ENCODE measurements at regions not wholly inside any gene's neighbourhood (a gene's known extent, or its start where the extent isn't known, plus 50 kb on each side); places are given as distances from the start of the nearest gene placed in this dataset.

DNA sequence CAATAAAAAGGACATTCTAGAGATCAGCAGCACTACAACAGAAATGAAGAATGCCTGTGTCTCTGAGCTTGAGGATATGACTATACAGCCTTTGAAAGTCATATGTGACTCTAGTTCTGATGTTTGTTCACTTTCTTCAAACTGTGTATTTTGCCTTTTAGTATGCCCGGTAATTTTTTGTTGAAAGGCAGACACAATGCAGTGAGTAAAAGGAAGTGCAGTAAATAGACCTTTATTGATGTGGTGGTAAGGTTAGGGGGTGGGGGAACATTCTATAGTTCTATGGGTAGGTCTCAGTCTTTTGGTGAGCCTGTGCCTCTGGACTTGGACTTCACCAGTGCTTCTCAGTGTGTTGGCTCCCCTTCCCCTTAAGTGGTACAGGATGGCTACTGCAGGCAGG lies 143.5 kb upstream of the CDC14C start:
- Mint-ChIP-seq H3K9me3 (ENCODE audit: unreplicated experiment) (no peaks in the 10 kb centered on the region), H3K27ac (ENCODE audit: unreplicated experiment) (no peak overlapping the region), H3K36me3 (ENCODE audit: low read depth, unreplicated experiment) (no peaks in the 10 kb centered on the region), H3K27me3 (ENCODE audit: unreplicated experiment) (no peaks in the 10 kb centered on the region), H3K4me3 (ENCODE audit: unreplicated experiment) (no peak overlapping the region), H3K4me1 (ENCODE audit: unreplicated experiment) (no peaks in the 10 kb centered on the region)
- DNase-seq (ENCODE audit: low spot score): no peak
- TF ChIP-seq, protein P1, sequence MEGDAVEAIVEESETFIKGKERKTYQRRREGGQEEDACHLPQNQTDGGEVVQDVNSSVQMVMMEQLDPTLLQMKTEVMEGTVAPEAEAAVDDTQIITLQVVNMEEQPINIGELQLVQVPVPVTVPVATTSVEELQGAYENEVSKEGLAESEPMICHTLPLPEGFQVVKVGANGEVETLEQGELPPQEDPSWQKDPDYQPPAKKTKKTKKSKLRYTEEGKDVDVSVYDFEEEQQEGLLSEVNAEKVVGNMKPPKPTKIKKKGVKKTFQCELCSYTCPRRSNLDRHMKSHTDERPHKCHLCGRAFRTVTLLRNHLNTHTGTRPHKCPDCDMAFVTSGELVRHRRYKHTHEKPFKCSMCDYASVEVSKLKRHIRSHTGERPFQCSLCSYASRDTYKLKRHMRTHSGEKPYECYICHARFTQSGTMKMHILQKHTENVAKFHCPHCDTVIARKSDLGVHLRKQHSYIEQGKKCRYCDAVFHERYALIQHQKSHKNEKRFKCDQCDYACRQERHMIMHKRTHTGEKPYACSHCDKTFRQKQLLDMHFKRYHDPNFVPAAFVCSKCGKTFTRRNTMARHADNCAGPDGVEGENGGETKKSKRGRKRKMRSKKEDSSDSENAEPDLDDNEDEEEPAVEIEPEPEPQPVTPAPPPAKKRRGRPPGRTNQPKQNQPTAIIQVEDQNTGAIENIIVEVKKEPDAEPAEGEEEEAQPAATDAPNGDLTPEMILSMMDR (IDR thresholded peaks at IDR 0.05; ENCODE audit: unreplicated experiment): no peak

DNA sequence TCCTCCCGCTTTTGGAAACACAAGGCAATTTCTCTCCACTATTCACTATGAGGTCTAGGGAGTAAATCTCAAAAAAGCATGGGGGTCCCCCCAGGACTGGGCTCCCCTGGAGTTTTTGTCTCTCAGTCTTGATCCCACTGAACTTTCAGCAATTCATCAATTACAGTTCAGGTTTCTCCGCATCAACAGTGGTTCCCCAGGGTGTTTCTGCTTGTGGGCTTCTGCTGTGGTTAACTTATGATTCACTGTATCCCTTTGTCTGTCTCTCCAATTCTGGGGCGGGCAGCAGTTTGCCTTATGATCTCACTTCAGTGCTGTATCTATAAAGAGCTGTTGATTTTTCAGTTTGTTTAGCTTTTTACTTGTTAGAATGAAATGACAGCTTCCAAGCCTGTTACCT lies 142.6 kb upstream of the CDC14C start:
- TF ChIP-seq, protein P1 (IDR thresholded peaks at IDR 0.05; ENCODE audit: unreplicated experiment): no peak
- Mint-ChIP-seq H3K27me3 (ENCODE audit: unreplicated experiment) (no peaks in the 10 kb centered on the region), H3K36me3 (ENCODE audit: low read depth, unreplicated experiment) (no peaks in the 10 kb centered on the region), H3K9me3 (ENCODE audit: unreplicated experiment) (no peaks in the 10 kb centered on the region), H3K27ac (ENCODE audit: unreplicated experiment) (no peak overlapping the region), H3K4me3 (ENCODE audit: unreplicated experiment) (no peak overlapping the region), H3K4me1 (ENCODE audit: unreplicated experiment) (no peaks in the 10 kb centered on the region)
- no peak for DNase-seq (ENCODE audit: low spot score)

DNA sequence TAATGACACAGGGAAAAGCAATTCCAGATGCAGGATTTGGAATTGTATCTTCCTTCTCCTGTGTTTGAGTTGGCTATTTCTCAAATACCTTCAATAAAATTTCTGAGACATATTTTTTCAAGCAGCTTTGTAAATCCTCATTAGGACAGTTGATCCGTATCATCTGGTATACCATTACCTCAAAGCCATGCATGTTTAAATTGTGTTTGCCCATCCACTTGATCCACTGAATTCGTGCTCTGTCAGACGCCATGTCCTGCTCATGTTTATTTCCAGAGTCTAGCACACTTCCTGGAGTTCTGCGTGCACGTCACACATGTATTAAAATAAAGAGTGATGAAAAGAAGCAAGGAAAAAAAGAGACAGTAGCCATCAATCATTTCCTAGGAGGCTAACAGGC lies 141.8 kb upstream of the CDC14C start:
- H3K36me3 Mint-ChIP-seq (ENCODE audit: low read depth, unreplicated experiment): no peaks in the 10 kb centered on the region
- DNase-seq (ENCODE audit: low spot score): no peak
- H3K4me1 Mint-ChIP-seq (ENCODE audit: unreplicated experiment): no peaks in the 10 kb centered on the region
- TF ChIP-seq, protein P1 (IDR thresholded peaks at IDR 0.05; ENCODE audit: unreplicated experiment): no peak
- no peaks in the 10 kb centered on the region for H3K9me3 Mint-ChIP-seq (ENCODE audit: unreplicated experiment)
- H3K27ac Mint-ChIP-seq (ENCODE audit: unreplicated experiment): no peak overlapping the region
- H3K27me3 Mint-ChIP-seq (ENCODE audit: unreplicated experiment): peaks cover 2% of the 10 kb centered on the region
- H3K4me3 Mint-ChIP-seq (ENCODE audit: unreplicated experiment): no peak overlapping the region

- Mint-ChIP-seq H3K4me1 (ENCODE audit: unreplicated experiment) (no peaks in the 10 kb centered on the region), H3K27me3 (ENCODE audit: unreplicated experiment) (peaks cover 2% of the 10 kb centered on the region), H3K36me3 (ENCODE audit: low read depth, unreplicated experiment) (no peaks in the 10 kb centered on the region), H3K9me3 (ENCODE audit: unreplicated experiment) (no peaks in the 10 kb centered on the region), H3K4me3 (ENCODE audit: unreplicated experiment) (no peak overlapping the region), H3K27ac (ENCODE audit: unreplicated experiment) (no peak overlapping the region)
- no peak for DNase-seq (ENCODE audit: low spot score)
- TF ChIP-seq, protein P1 (IDR thresholded peaks at IDR 0.05; ENCODE audit: unreplicated experiment): no peak
Observed at GRCh38 chr7:48786951-48787350, 137.4 kb upstream of the CDC14C start.

GRCh38 chr7:48803250-48803649 lies 121.1 kb upstream of the CDC14C start:
- no peak for DNase-seq (ENCODE audit: low spot score)
- no peaks in the 10 kb centered on the region for H3K27me3 Mint-ChIP-seq (ENCODE audit: unreplicated experiment)
- H3K4me1 Mint-ChIP-seq (ENCODE audit: unreplicated experiment): no peaks in the 10 kb centered on the region
- no peaks in the 10 kb centered on the region for H3K36me3 Mint-ChIP-seq (ENCODE audit: low read depth, unreplicated experiment)
- no peaks in the 10 kb centered on the region for H3K9me3 Mint-ChIP-seq (ENCODE audit: unreplicated experiment)
- TF ChIP-seq, protein P1 (IDR thresholded peaks at IDR 0.05; ENCODE audit: unreplicated experiment): no peak
- no peak overlapping the region for H3K27ac Mint-ChIP-seq (ENCODE audit: unreplicated experiment)
- no peak overlapping the region for H3K4me3 Mint-ChIP-seq (ENCODE audit: unreplicated experiment)
